Heart left ventricle (tissue), 16 donors: ENCODE measurements at regions not wholly inside any gene's neighbourhood (a gene's known extent, or its start where the extent isn't known, plus 50 kb on each side); places are given as distances from the start of the nearest gene placed in this dataset.

Experiments
- ATAC-seq, 4 donors: fragments of 200-7000 bp; cut with Tn5 transposase; one replicate each; pipeline ENCODE4 v1.9.1; 2020 to 2022; ENCODE audit warnings: moderate library complexity in 4 of 4, mild to moderate bottlenecking in 3 of 4, moderate number of reproducible peaks in 1 of 4
- DNase-seq, 5 donors: peaks; one replicate each; pipeline ENCODE4 v3.0.0-alpha.2; 2020
- H3K27ac ChIP-seq, 12 donors: fragments of 200-600 bp; sonication (generic) in 4 of 12; one replicate each; pipeline versions ENCODE4 v1.5.0 to v1.8.0; 2016 to 2022; ENCODE audit warnings: mild to moderate bottlenecking in 2 of 12
- H3K27me3 ChIP-seq, 9 donors: fragments of 200-600 bp; sonication (generic) in 2 of 9; one replicate each; pipeline versions ENCODE4 v1.5.1 to v1.8.0; 2016 to 2022; ENCODE audit warnings: mild to moderate bottlenecking in 3 of 9
- H3K36me3 ChIP-seq, 9 donors: fragments of 200-600 bp; sonication (generic) in 2 of 9; one replicate each; pipeline versions ENCODE4 v1.5.0 to v1.8.0; 2018 to 2022; ENCODE audit warnings: mild to moderate bottlenecking in 2 of 9
- H3K4me1 ChIP-seq, 12 donors: fragments of 200-600 bp; sonication (generic) in 4 of 12; one replicate each; pipeline versions ENCODE4 v1.5.0 to v1.8.0; 2016 to 2022; ENCODE audit warnings: mild to moderate bottlenecking in 3 of 12
- H3K4me3 ChIP-seq, 12 donors: fragments of 200-600 bp; sonication (generic) in 4 of 12; one replicate each; pipeline versions ENCODE4 v1.5.0 to v1.8.0; 2017 to 2022; ENCODE audit warnings: mild to moderate bottlenecking in 9 of 12, moderate library complexity in 4 of 12
- H3K9me3 ChIP-seq, 12 donors: fragments of 200-600 bp; sonication (generic) in 4 of 12; one replicate each; pipeline versions ENCODE4 v1.5.0 to v1.8.0; 2016 to 2022; ENCODE audit warnings: mild to moderate bottlenecking in 1 of 12
- CTCF ChIP-seq, 12 donors: fragments of 200-600 bp; sonication (generic) in 4 of 12; IDR thresholded peaks; one replicate each; pipeline versions ENCODE4 v1.5.0 to v1.8.0; 2018 to 2022; ENCODE audit warnings: antibody characterized with exemption in 12 of 12, mild to moderate bottlenecking in 5 of 12
- POLR2A ChIP-seq, 2 donors: fragments of 450-650 bp; IDR thresholded peaks; one replicate each; pipeline ENCODE4 v1.6.1; 2017; ENCODE audit warnings: antibody characterized with exemption in 2 of 2, mild to moderate bottlenecking in 2 of 2, moderate library complexity in 2 of 2
- WGBS, 4 donors: extraction: QIAGEN DNeasy Blood & Tissue Kit in 2 of 4; methylation state at CpG; one replicate each; pipeline versions ENCODE4 v1.1.5 to v1.1.7; 2013 to 2018; 5-methylcytosine and 5-hydroxymethylcytosine counted together
- intact Hi-C, 10 donors: fragments of 100-400 bp; cut with DNase I; formaldehyde crosslinking; loops; one replicate each; pipeline versions ENCODE4 v1.11.1 to v1.14.2; 2022
- donor health status: ischemic (EF 13 %, LVEDD 7.1; RV severe dilation, severe dysfunction).
- donor health status: healthy with polysubstance abuse.
- donor health status: DM: no; HTN: yes; CAD: no.
- donor health status: DM: no; HTN: no; CAD: no.
- donor health status: ischemic (EF 25% LVEDD 6.9; RV normal size, moderate dysfunction).
- donor health status: ischemic (EF 25% LVEDD 5.7; RV mildly dilated, moderate dysfunction).
- donor health status: healthy.
- donor health status: DM: yes; HTN: yes; CAD: no.
- donor health status: ischemic (EF 35%, LVEDD 5.7; RV mildly dilated, moderate dysfunction).
- donor health status: nonischemic (EF 11% LVEDD 7.7; RV severe dilation, severe dysfunction).
- donor health status: DM: yes; HTN: yes; CAD: no.
- donor health status: PGD.
- donor health status: ischemic (EF 29% LVEDD 5.4; RV normal size, mild dysfunction).
- donor health status: nonischemic (EF 23%, LVEDD 6.1; RV moderate dilation, normal function).

DNA sequence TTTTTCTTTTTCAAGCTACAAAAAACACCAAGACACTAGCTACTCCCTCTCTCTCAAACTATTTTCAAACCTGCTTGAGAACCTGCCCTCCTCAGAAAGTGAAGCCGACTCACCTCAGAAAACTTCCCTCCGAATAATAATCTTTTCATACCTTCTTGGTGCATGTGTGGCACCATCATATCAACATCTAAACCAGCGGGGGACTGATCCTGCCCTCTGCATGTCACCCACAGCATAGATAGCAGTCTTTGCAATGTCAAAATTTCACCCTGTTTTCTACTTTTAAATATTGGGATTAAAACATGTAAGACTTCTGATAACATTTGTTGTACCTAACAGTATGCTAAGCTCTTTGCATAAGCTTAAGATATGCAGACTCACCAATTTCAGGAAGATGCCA, 1260.3 kb downstream of the PLA2G4A start:
- 36 to 48% (median 44%) methylated on average over 3 of the region's 3 CpGs for WGBS, 4 donors
- H3K36me3 ChIP-seq, result no peaks in the 10 kb centered on the region
- H3K4me3 ChIP-seq, result no peak overlapping the region
- H3K27me3 ChIP-seq, result no peaks in the 10 kb centered on the region
- no peak for DNase-seq
- no peak for TF ChIP-seq CTCF (IDR thresholded peaks at IDR 0.05)
- TF ChIP-seq POLR2A (IDR thresholded peaks at IDR 0.05), result no peak
- H3K4me1 ChIP-seq, result no peaks in the 10 kb centered on the region
- no peak for ATAC-seq
- intact Hi-C loops, result no loop called here
- no peak overlapping the region for H3K27ac ChIP-seq
- H3K9me3 ChIP-seq, result peaks cover 0 to 14% (median 2%) of the 10 kb centered on the region in 12 donors

DNA sequence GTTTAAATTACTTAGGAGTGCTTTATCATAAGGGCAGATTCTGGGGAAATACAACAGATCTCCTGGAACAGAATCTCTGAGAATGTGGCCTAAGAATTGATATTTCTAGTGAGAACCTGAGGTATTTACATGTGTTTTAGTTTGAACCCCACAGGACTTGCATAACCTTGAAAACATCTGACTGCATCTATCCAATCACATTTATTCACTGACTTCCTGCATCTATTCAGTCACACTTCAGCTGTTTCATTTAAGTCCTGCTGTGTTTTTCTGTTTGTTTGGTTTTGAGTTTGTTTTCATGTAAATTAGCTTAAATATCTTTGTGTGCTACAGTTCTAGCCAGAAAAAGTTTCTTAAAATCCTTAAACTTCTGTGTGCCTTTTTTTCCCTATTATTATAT, 1260.7 kb downstream of the PLA2G4A start:
- Histone ChIP-seq H3K36me3 (no peaks in the 10 kb centered on the region), H3K9me3 (peaks cover 0 to 14% (median 2%) of the 10 kb centered on the region in 12 donors), H3K27me3 (no peaks in the 10 kb centered on the region), H3K4me1 (no peaks in the 10 kb centered on the region), H3K4me3 (no peak overlapping the region), H3K27ac (no peak overlapping the region)
- no peak for TF ChIP-seq POLR2A (IDR thresholded peaks at IDR 0.05)
- TF ChIP-seq CTCF (IDR thresholded peaks at IDR 0.05), result no peak
- no peak for ATAC-seq
- intact Hi-C loops, result no loop called here
- DNase-seq, result no peak

DNA sequence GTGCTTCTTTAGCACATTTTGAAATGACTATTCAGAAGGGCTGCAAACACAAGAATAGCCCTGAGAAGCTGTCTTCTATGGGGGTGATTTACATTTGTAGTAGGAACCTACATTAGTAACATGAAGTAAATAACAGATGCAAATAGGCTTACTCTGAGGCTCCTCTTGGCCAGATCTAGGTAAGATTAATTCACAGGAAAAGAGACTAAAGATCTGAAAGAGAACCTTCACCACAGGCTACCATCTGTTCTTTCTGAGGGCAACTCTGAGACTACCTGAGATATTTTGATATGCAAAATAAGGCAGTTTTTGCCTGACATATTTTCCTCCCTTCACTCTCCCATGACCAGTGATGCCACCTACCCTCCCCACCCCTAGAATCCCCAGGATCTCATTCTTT, 1267.8 kb downstream of the PLA2G4A start:
- Histone ChIP-seq H3K36me3 (no peaks in the 10 kb centered on the region), H3K27me3 (no peaks in the 10 kb centered on the region), H3K4me1 (no peaks in the 10 kb centered on the region), H3K4me3 (no peak overlapping the region), H3K27ac (no peak overlapping the region), H3K9me3 (peaks cover 0 to 6% (median 0%) of the 10 kb centered on the region in 12 donors)
- intact Hi-C loops, result no loop called here
- TF ChIP-seq CTCF (IDR thresholded peaks at IDR 0.05), result no peak
- TF ChIP-seq POLR2A (IDR thresholded peaks at IDR 0.05), result no peak
- ATAC-seq (no peak), DNase-seq (no peak)

DNA sequence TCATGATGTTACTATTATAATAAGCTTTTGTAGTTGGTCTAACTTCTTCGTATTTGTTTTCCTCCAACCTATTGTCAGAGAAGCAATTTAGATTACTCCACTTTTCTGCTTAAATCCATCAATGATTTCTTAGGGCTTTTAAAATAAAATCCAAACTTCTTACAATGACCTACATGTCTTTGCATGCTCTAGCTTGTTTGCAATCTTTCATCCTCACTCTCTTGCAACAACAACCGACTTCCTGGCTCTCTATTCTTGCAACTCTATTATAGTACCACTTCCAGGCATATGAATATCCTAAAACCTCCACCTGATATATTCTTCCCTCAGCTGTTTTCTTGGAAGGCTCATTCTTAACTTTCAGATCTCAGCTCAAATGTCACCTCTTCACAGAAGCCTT, 1288.7 kb downstream of the PLA2G4A start:
- H3K4me1 ChIP-seq, result no peaks in the 10 kb centered on the region
- 64 to 90% (median 73%) methylated on average over 2 of the region's 2 CpGs for WGBS, 4 donors
- TF ChIP-seq POLR2A (IDR thresholded peaks at IDR 0.05) (no peak), CTCF (IDR thresholded peaks at IDR 0.05) (no peak)
- no peaks in the 10 kb centered on the region for H3K36me3 ChIP-seq
- DNase-seq (no peak), ATAC-seq (no peak)
- intact Hi-C loops, result no loop called here
- no peak overlapping the region for H3K27ac ChIP-seq
- no peaks in the 10 kb centered on the region for H3K9me3 ChIP-seq
- H3K27me3 ChIP-seq, result no peaks in the 10 kb centered on the region
- no peak overlapping the region for H3K4me3 ChIP-seq
